NOMO-1 (cell line): ENCODE measurements at regions not wholly inside any gene's neighbourhood (a gene's known extent, or its start where the extent isn't known, plus 50 kb on each side); places are given as distances from the start of the nearest gene placed in this dataset.
A peak's percentile ranks its signal among the peaks of the same experiment; 100 is the strongest.

Experiments used
- DNase-seq, 2 experiments: peaks; one replicate each; lab custom pipeline; 2025; ENCODE audit not compliant: unreplicated experiment in 2 of 2; lab: John Stamatoyannopoulos, UW

GRCh38 chr15:38876621-38877020 lies 312.0 kb upstream of the RASGRP1 start:
- DNase-seq = no peak

GRCh38 chr15:38877471-38877870 lies 312.9 kb upstream of the RASGRP1 start:
- no peak for DNase-seq

GRCh38 chr15:38878026-38878425 lies 313.4 kb upstream of the RASGRP1 start:
- DNase-seq = no peak

- DNase-seq = no peak
These were observed 314.3 kb upstream of the RASGRP1 start for GRCh38 chr15:38878926-38879325.

GRCh38 chr15:38879909-38880471 lies 315.4 kb upstream of the RASGRP1 start:
- no peak for DNase-seq

- DNase-seq = no peak
These were observed 317.6 kb upstream of the RASGRP1 start for GRCh38 chr15:38882221-38882620.

GRCh38 chr15:38883987-38884386 lies 319.4 kb upstream of the RASGRP1 start:
- no peak for DNase-seq

GRCh38 chr15:38885001-38885400 lies 320.4 kb upstream of the RASGRP1 start:
- no peak for DNase-seq

- no peak for DNase-seq
These were observed 320.9 kb upstream of the RASGRP1 start for GRCh38 chr15:38885471-38885952.

- DNase-seq = peak; percentile 2 to 32
These were observed 321.9 kb upstream of the RASGRP1 start for GRCh38 chr15:38886315-38887163.

- DNase-seq = no peak
These were observed 324.1 kb upstream of the RASGRP1 start for GRCh38 chr15:38888701-38889221.

- DNase-seq = no peak
These were observed 325.6 kb upstream of the RASGRP1 start for GRCh38 chr15:38890194-38890593.

- DNase-seq = no peak
These were observed 329.3 kb upstream of the RASGRP1 start for GRCh38 chr15:38893925-38894242.

GRCh38 chr15:38894243-38894948 lies 329.8 kb upstream of the RASGRP1 start:
- DNase-seq = no peak

- no peak for DNase-seq
These were observed 331.0 kb upstream of the RASGRP1 start for GRCh38 chr15:38895326-38896255.

- DNase-seq = no peak
These were observed 332.0 kb upstream of the RASGRP1 start for GRCh38 chr15:38896647-38897046.

GRCh38 chr15:38897551-38897950 lies 332.9 kb upstream of the RASGRP1 start:
- DNase-seq = no peak

- DNase-seq = no peak
These were observed 333.6 kb upstream of the RASGRP1 start for GRCh38 chr15:38898236-38898635.

- DNase-seq = no peak
These were observed 334.7 kb upstream of the RASGRP1 start for GRCh38 chr15:38899300-38899699.

GRCh38 chr15:38904298-38904697 lies 339.7 kb upstream of the RASGRP1 start:
- DNase-seq = no peak
